ENCODE measurements at regions not wholly inside any gene's neighbourhood (a gene's known extent, or its start where the extent isn't known, plus 50 kb on each side); places are given as distances from the start of the nearest gene placed in this dataset.

GRCh38 chr9:90014421-90014820, 409.6 kb downstream of the GADD45G start:
- DNase-seq, result no peak

GRCh38 chr9:90016272-90016671, 411.5 kb downstream of the GADD45G start:
- DNase-seq, result no peak

GRCh38 chr9:90017679-90018078, 412.9 kb downstream of the GADD45G start:
- DNase-seq, result no peak

GRCh38 chr9:90018688-90019087, 413.9 kb downstream of the GADD45G start:
- no peak for DNase-seq

- DNase-seq, result no peak
Observed at GRCh38 chr9:90019626-90020025, 414.8 kb downstream of the GADD45G start.

GRCh38 chr9:90020276-90020871, 415.6 kb downstream of the GADD45G start:
- no peak for DNase-seq

GRCh38 chr9:90021216-90021906, 416.5 kb downstream of the GADD45G start:
- no peak for DNase-seq

GRCh38 chr9:90022474-90022873, 417.7 kb downstream of the GADD45G start:
- DNase-seq, result no peak

GRCh38 chr9:90023861-90024260, 419.0 kb downstream of the GADD45G start:
- DNase-seq, result no peak

- DNase-seq, result no peak
Observed at GRCh38 chr9:90024409-90024808, 419.6 kb downstream of the GADD45G start.

- DNase-seq, result no peak
Observed at GRCh38 chr9:90024823-90025222, 420.0 kb downstream of the GADD45G start.

GRCh38 chr9:90025816-90026215, 421.0 kb downstream of the GADD45G start:
- no peak for DNase-seq

- no peak for DNase-seq
Observed at GRCh38 chr9:90027296-90027790, 422.5 kb downstream of the GADD45G start.

- no peak for DNase-seq
Observed at GRCh38 chr9:90029386-90029785, 424.6 kb downstream of the GADD45G start.

- DNase-seq, result no peak
Observed at GRCh38 chr9:90029996-90030395, 425.2 kb downstream of the GADD45G start.

GRCh38 chr9:90032296-90033027, 427.6 kb downstream of the GADD45G start:
- DNase-seq, result no peak

GRCh38 chr9:90033028-90033650, 428.3 kb downstream of the GADD45G start:
- no peak for DNase-seq

GRCh38 chr9:90034071-90034470, 429.3 kb downstream of the GADD45G start:
- no peak for DNase-seq

- DNase-seq, result no peak
Observed at GRCh38 chr9:90035471-90035870, 430.7 kb downstream of the GADD45G start.

GRCh38 chr9:90037146-90037797, 432.5 kb downstream of the GADD45G start:
- DNase-seq, result no peak

GRCh38 chr9:90038763-90039162, 434.0 kb downstream of the GADD45G start:
- no peak for DNase-seq

GRCh38 chr9:90044263-90044662, 439.5 kb downstream of the GADD45G start:
- no peak for DNase-seq

GRCh38 chr9:90044710-90045151, 439.9 kb downstream of the GADD45G start:
- DNase-seq, result no peak

Data from amniotic stem cell (primary cell).